Right lung (tissue), 2 donors: ENCODE measurements at regions not wholly inside any gene's neighbourhood (a gene's known extent, or its start where the extent isn't known, plus 50 kb on each side); places are given as distances from the start of the nearest gene placed in this dataset.

ENCODE experiments used
- DNase-seq, 2 donors: peaks; one replicate each; pipeline ENCODE4 v3.0.0-alpha.2; 2013

- DNase-seq = no peak
Observed at GRCh38 chr3:87175732-87176131, 51.4 kb upstream of the CHMP2B start.

GRCh38 chr3:87173776-87174175 is 53.3 kb upstream of the CHMP2B start:
- DNase-seq = no peak

- DNase-seq = no peak
Observed at GRCh38 chr3:87173071-87173470, 54.0 kb upstream of the CHMP2B start.

GRCh38 chr3:87167628-87168456 is 59.3 kb upstream of the CHMP2B start:
- DNase-seq = peak; percentile 56 to 72

GRCh38 chr3:87164245-87164644 is 62.9 kb upstream of the CHMP2B start:
- no peak for DNase-seq

GRCh38 chr3:87161851-87162250 is 65.3 kb upstream of the CHMP2B start:
- no peak for DNase-seq

GRCh38 chr3:87161417-87161816 is 65.7 kb upstream of the CHMP2B start:
- no peak for DNase-seq

GRCh38 chr3:87161013-87161412 is 66.1 kb upstream of the CHMP2B start:
- DNase-seq = no peak

DNA sequence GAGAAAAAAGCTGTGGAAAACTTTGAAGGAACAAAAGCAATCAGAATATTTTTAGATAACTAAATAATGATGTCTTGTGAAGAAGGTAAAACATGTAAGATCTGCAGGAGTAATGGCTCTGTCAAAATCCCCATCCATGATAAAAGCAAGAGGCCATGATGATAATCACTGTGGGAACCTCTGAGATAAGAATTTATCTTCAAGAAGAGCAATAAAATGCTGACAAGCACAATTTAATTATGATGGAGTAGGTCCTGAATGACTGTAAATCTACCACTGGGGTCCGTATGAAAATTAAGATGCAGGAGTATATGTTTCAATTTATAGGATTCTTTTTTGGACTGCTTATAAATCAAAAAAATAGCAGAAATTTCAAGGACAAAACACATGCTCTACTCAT is 68.3 kb upstream of the CHMP2B start:
- no peak for DNase-seq

DNA sequence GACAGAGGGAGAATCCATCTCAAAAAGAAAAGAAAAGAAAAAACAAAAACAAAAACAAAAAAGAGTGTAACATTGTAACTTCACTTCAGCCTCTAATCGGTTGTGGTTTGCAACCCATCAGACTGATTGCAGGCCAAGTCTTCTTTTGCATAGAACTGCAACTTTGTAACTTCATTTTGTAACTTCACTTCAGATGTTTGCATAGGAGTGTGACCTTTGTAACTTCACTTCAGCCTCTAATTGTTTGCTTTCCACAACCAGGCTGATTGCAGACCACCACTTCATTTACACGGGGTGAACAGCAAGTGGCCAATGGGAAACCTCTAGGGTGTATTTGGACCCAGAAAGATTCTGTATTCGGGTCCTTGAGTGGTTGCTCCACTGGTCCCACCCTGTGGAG is 79.1 kb upstream of the CHMP2B start:
- DNase-seq = no peak

DNA sequence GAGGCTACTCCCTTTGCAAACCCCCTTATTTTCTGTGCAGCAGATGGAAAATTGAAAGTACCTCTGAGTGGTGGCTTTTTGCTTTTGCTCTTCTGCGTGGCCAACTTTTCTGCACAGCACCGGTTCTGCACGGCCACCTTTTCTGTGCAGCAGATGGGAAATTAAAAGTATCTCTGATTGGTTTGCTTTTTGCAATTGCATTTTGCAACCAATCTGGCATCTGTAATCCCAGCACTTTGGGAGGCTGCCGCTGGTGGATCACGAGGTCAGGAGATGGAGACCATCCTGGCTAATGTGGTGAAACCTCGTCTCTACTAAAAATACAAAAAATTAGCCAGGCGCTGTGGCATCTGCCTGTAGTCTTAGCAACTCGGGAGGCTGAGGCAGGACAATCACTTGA is 79.5 kb upstream of the CHMP2B start:
- no peak for DNase-seq

DNA sequence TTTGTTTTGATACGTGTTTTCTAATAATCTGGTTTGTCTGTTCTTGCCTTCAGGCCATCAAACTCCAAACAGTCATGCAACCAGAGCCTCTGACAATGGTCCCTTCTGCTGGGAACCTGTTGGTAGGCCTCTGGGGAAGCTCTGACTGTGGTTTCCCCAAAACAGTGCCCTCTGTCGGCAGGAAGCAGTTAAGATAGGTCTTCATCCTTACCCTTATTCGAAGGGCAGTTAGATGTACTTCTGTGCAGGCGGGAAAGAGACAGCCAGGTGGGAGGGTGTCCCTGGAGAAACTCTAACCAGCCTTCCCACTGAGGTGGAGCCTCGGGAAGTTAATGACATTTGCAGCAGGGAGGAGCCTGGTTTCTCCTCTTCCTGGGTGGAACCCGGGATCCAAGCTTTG is 81.6 kb upstream of the CHMP2B start:
- DNase-seq = no peak

DNA sequence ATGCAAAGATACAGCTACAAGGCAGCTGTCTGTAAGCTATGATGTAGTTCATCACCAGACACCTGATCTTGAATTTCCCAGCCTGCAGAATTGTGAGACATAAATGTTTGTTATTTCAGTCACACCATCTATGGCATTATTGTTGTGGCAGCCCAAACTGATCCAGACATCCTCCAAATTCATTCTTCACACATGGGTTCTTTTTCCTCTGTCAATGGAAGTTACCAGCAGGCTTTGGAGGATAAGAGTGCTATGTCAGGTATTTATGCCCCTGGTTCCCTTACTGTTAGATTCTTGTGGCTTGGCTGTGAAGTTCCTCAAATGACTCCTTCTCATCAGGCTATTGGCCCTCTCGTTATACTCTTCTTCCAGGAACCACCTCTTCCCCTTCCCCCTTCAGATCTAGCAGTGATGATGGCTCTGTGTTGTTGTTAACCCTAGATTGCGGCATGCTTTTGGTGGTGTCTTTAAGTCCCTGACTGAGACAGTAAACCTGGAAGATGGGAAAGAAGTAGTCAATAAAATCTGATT is 91.0 kb upstream of the CHMP2B start:
- no peak for DNase-seq

- no peak for DNase-seq
Observed at GRCh38 chr3:87135412-87135811, 91.7 kb upstream of the CHMP2B start.

GRCh38 chr3:87132801-87133200 is 94.3 kb upstream of the CHMP2B start:
- DNase-seq = no peak

DNA sequence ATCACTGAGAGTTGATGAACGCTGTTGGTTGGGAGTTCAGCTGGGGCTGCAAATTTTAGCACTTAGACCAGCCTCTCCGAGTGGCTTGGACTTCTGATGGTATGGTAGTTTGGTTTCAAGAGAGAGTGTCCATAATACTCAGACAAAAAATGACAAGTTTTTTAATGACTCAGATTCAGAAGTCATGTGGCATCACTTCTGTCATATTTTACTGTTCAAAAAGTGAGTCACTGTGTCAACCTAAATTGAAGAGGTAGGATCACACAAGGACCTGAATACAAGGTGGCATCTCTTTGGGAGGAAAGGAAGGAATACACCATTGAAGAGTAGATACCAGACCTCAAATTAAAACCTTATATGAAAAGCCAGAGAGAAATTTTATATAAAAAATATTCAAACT is 99.1 kb upstream of the CHMP2B start:
- no peak for DNase-seq

DNA sequence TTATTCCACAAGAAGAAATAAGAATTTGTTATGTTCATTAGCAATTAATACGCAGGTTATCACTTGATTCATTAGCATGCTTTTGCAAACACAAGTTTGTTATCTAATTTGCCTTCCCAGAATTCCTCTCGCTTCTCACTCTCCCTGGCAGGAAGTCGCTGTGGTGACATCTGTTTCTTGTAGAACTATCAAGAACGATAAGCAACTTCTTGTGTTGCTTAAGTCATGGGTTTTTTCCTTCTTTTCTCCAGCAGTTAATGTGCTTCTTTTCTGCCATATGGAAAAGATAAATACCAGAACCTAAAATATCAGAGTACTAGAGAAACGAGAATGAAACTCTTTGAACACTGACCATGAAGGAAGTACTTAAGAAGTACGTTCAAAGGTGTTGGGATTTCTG is 99.8 kb upstream of the CHMP2B start:
- peak; percentile 31 to 40 for DNase-seq

DNA sequence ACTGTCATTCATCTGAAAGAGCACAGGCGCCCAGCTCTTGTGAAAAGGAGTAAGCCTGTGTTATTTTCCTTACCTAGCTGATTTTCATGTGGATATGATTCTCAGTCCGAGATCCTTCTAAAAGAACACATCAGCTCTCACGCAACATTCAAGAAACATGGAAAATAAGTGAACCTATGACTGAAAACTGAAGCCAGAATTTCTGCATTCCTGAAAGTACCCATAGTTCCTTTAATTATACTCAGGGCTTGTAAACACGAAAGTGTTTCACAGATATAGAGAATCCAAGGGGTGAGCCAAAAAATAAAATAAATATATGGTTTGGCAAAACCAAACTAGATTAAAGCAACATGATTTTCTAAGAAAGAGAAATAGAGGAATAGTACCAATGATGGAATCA is 100.8 kb upstream of the CHMP2B start:
- no peak for DNase-seq

GRCh38 chr3:87125116-87125515 is 102.0 kb upstream of the CHMP2B start:
- DNase-seq = no peak

DNA sequence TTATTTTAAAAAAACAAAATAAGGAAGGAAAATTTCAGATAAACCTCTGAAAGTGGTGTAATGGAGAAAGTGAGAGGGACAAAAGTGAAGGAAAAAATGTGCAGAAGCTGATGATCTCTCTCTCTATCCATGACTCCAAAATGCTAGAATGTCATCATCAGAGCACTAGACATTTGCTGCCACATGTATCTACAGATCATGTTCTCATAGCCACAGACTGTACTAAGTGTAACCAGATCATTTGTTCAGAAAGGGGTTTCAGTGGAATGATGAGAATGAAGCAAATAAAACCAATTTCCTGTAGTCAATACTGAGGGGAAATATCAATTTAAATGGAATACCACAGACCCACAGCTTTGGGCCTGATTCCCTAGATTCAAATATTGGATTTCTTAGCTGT is 104.3 kb upstream of the CHMP2B start:
- DNase-seq = no peak

DNA sequence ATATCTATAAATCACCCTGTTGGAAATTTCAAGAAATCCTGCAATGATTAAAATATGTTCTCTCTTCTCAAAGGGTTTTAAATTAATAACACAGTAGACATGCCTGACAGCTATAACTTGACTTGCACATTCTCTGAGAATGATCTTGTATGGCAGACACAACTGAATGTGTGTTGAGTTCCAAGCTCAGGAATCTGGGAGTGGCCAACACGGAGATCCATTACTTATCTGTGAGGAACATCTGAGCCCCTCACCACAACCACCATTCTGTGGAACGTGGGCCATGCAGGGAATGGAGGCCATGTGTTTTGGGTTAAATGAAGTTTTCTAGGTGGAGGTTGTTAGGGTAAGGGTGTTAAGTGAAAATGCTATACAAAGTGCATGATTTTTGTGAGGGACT is 105.3 kb upstream of the CHMP2B start:
- no peak for DNase-seq

GRCh38 chr3:87120881-87121280 is 106.2 kb upstream of the CHMP2B start:
- peak; percentile 40 to 51 for DNase-seq

GRCh38 chr3:87120236-87120635 is 106.9 kb upstream of the CHMP2B start:
- DNase-seq = no peak

GRCh38 chr3:87109465-87109864 is 117.6 kb upstream of the CHMP2B start:
- no peak for DNase-seq
